Left ventricle myocardium superior (tissue), 1 donor: ENCODE measurements at regions not wholly inside any gene's neighbourhood (a gene's known extent, or its start where the extent isn't known, plus 50 kb on each side); places are given as distances from the start of the nearest gene placed in this dataset.

ENCODE experiments used
- ATAC-seq: fragments of 200-7000 bp; cut with Tn5 transposase; one replicate; pipeline ENCODE4 v1.9.1; 2020; ENCODE audit warnings: mild to moderate bottlenecking, moderate library complexity
- DNase-seq: peaks from one replicate; pipeline ENCODE4 v3.0.0-alpha.2; 2020
- intact Hi-C: fragments of 100-400 bp; cut with micrococcal nuclease; formaldehyde crosslinking; loops from one replicate; pipeline ENCODE4 v1.11.0; 2022
- donor health status: DM: no; HTN: yes; CAD: no; lungs with severe emphysema.

DNA sequence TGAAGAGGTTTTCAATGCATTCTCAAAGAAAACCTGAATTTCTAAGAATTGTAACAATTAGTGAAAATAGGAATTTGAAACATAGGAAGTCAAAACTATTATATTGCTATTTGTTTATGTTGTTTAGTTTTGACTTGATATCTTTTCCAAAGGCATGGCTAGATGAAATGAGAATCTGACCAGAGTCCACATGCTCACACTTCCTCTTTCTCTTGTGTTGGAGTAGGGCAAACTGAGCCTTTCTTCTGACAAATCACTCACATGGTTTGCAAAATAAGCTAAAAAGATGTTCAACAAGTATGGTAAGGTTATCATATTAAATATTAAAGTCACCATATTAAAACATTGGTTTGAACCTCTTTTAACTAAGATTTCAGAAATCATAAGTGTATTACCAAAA is 512.6 kb downstream of the ISL1 start:
- no peak for ATAC-seq
- DNase-seq = no peak
- intact Hi-C loops = no loop called here

DNA sequence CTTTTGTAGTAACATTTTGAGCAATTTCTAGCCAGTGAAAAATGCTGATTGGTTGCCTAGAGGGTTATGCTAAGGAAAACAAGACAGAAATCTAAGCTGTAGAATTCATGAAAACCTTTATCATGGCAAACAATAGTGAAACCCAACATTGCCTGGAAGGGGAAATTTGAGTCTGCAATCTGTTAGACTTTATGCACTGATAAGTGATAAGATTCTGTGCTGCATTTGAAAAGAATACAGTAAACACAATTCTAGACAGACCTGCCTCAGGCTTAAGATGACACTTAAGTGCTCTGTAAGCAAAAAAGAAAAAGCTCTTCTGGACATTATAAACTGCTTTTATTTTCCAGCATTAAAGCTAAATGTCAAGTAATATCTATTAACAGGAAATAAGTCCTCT is 519.3 kb downstream of the ISL1 start:
- ATAC-seq (no peak), DNase-seq (no peak)
- intact Hi-C loops = no loop called here

DNA sequence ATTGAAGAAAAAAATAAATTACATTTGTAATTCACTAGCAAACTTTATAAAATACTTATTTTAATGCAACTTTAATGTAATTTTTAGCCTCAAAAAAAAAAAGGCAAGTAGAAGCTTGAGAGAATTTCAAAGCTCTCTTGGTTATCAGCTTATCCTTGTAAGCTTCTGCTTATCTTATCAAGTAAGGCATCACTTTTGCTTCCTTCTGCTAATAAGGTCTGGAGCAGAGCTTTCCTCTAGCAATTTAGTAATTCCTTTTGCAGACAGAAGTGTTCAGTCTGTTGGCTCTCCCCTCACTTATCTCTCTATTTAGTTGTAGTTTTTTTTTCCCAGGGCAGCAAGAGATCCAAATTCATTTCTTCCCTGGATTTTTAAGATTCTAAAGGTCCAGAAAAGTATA is 525.0 kb downstream of the ISL1 start:
- ATAC-seq (no peak), DNase-seq (no peak)
- intact Hi-C loops = no loop called here

DNA sequence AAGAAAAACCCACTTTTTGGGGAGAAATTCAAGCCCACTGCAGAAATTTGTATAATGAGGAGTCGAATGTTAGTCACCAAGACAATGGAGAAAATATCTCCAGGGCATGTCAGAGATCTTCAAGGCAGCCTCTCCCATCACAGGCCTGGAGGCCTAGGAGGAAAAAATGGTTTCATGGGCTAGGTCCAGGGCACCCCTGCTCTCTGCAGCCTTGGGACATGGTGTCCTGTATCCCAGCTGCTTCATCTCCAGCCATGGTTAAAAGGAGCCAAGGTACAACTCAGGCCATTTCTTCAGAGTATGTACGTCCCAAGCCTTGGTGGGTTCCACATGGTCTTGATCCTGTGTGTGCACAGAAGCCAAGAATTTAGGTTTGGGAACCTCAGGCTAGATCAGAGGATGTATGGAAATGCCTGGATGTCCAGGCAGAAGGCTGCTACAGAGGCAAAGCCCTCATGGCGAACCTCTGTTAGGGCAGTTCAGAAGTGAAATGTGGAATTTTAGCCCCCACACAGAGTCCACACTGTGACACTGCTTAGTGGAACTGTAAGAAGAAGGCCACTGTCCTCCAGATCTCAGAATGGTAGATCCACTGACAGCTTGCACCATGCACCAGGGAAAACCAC is 561.4 kb downstream of the ISL1 start:
- intact Hi-C loops = no loop called here
- DNase-seq (no peak), ATAC-seq (no peak)

DNA sequence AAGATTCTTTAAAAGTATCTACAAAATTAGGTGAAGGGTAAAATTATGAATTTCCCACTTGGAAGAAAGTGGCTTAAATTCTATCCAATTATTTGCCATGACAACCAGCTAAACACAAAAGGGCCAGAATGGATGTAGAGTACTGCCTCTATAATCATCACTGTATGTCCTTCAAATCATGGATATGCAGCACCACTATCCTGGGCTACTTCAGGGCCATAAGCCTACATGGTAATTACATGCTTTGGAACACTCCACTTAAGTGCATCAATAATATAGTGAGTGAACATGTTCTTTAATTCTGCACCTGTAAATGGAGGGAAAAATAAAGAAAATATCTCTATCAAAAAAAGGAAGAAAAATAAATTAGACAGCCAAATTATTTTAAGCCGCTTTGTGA is 575.2 kb downstream of the ISL1 start:
- DNase-seq = no peak
- no peak for ATAC-seq
- intact Hi-C loops = no loop called here

DNA sequence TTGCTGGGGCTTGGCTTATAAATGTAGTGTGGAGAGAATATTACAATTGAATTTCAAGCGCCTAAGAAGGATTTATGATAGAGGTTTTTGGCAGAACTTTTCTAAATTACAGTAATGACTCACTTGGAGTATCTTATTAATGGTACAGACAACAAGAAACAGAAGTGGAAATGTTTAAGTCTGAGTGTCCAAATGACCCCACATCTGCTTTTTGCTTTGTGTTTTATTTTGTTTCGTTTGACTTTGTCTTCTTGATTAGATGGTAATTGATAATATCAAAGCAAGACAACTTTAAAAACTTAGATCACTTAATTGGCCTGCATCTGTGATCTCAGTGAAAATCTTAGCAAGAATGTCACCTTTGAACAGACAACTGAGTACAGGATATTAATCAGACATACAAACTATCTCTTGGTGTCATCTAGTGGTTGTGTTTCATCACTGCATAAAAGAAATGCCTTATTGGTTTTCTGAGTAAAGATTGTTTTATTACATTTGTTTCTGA is 577.4 kb downstream of the ISL1 start:
- ATAC-seq (no peak), DNase-seq (no peak)
- intact Hi-C loops = no loop called here

DNA sequence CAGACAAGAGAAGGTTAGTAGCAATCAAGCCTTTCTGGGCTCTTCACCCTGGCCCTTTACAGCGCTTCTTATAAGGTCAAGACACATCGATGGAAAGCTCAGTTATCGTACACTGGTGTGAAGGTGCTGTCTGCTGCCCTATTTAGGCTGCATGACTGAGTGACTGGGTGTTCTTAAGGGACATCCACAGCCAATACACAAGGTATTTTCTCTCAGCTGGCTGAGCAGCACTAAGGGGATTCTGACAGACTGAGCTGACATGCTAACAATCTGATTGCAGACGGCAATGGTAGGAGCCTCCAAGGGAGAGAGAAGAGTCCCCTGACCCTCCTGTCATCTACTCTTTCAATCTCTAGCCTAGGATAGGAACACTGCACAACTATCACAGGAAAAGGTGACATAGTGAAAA is 577.9 kb downstream of the ISL1 start:
- ATAC-seq (no peak), DNase-seq (no peak)
- intact Hi-C loops = no loop called here

DNA sequence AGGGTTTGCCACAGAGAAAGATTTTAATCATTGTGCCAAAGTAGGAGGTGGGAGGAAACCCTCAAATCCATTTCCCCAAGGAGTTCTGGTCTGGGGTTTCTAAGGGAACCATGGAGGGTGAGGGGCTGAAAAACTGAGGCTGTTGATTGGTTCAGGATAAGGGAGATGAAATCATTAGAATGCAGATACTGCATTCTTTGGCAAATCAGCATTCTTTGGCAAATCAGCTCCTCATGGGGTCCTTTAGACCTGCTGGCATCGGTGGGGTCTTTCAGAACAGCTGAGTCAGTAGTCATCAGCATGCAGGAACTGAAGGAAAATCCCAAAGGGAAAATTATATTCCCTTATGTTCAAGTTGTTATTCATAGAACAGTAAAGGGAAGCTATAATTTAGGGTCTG is 585.5 kb downstream of the ISL1 start:
- DNase-seq = no peak
- ATAC-seq = no peak
- intact Hi-C loops = no loop called here

DNA sequence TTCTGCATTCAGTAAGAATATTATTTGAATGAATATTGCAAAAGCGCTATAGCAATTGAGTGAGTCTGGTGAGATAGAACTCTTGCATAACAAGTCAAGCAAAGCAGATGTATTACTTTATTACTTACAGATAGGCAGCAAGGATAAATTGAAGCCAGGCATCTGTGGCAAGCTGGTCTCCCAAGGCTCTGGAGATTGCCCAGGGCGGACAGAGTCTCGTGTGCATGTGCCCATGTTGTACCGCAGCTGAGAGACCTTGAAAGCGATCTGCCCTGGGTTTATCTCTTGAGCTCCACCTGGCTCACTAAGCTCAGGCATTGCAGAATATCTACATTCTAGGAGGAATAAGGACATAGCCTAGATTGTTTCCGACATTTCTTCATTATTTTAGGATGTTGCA is 591.6 kb downstream of the ISL1 start:
- ATAC-seq = no peak
- DNase-seq = no peak
- intact Hi-C loops = no loop called here

DNA sequence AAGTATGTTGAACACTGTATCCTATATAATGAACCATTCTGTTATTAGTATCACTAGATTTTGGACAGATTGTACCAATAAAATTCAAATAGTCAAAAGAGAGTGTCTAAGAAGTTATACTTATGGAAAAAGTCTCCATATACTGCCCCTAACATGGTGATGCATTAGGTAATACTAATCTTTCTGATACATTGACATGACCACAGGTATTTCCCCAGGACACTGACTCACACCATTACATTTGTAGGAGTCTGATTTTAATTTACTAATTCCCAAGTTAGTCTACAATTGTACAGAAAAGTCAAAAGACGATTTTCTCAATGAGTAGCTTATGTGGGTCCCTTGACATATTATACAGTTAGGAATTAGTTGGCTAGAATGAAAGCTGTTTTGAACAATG is 593.8 kb downstream of the ISL1 start:
- intact Hi-C loops = no loop called here
- ATAC-seq = no peak
- no peak for DNase-seq

DNA sequence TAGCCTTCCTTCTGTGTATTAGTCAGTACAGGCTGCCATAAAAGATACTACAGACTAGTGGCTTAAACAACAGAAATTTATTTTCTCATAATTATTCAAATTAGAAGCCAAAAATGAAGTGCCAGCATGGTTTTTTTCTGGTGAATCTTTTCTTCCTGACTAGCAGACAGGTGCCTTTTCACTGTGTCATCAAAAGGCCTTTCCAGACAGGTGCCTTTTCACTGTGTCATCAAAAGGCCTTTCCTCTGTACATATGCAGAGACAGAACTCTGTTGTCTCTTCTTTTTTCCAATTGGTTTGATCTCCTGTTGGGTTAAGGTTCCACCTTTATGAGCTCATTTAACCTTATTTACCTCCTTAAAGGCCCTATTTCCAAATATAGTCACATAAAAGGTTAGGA is 599.9 kb downstream of the ISL1 start:
- ATAC-seq (no peak), DNase-seq (no peak)
- intact Hi-C loops = no loop called here

DNA sequence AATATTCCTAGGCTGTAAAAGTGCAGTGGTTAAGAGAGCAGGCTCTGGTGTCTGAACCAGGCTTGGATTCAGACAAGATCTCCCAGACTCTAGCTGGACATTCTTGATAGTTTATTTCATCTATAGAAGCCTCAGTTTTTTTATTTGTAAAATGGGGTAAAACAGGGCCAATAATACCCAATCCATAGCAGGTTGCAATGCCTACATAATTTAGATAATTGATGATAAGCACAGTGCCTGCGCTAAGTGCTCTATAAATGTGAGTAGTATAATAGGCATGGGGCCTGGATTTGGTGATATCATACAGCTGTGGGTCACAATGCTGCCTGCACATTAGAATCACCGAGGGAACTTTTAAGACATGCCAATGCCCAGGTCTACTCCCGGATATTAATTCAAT is 603.5 kb downstream of the ISL1 start:
- DNase-seq (no peak), ATAC-seq (no peak)
- intact Hi-C loops = no loop called here

DNA sequence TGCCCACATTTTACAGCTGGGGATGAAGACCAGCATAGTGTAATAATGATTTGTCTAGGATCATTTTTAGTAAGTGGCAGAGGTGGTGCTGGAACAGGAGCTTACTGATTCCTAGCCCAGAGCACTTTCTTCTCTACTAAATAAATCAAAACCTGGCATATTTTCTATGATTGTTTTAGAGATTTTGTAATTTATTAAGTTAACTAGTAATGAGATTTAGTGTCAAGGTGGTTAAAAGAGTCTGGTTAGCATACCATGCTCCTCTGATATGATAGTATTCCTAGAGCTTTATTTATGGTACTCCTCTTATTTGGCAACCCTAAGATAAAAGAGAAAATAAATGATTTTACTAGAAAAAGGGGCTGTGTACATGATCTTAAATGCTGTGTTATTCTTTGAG is 604.0 kb downstream of the ISL1 start:
- DNase-seq (no peak), ATAC-seq (no peak)
- intact Hi-C loops = no loop called here

DNA sequence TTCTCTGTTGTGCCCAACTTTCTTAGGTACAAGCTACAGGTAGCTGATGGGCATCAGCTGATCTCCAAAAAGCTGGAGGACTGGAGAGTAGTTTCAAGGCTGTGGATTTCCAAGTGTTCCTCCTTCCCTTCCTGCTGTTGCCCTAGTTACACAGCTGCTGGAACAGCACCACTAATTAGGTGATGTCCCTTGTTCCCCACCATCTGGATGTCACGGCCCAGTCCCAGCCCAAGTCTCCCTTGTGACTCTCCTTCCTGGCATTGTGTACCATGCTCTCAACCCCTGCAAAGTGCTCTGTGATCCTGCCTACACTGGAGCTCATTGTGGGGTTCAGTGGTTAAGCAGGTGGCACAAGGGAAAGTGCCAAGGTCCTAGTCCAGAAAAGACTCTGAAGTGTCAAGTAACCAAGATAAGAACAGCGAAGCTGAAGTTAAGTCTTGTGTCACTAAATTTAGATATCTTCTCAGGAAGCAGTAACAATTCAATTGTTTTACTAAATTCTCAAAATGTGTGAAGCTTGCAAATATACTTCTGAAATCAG is 604.5 kb downstream of the ISL1 start:
- intact Hi-C loops = no loop called here
- DNase-seq (no peak), ATAC-seq (no peak)

DNA sequence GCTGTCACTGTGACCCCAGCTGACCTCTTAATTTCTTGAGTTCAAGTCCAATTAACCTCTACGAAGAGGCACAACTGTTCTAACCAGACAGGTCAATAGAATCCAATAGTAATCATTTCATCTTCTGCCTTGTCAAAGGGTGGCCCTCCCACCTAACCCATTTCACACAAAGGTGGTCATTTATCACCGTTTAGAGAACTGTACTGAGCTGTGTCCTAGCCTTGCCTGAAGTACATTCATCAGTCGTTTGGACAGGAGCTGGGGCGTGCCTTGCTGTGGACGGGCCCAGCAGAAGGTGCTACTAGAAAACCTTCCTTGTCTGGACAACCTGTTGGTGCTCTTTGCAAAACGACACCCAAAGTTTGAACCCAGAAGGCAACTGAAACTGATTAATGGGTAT is 605.4 kb downstream of the ISL1 start:
- no peak for ATAC-seq
- intact Hi-C loops = no loop called here
- no peak for DNase-seq

DNA sequence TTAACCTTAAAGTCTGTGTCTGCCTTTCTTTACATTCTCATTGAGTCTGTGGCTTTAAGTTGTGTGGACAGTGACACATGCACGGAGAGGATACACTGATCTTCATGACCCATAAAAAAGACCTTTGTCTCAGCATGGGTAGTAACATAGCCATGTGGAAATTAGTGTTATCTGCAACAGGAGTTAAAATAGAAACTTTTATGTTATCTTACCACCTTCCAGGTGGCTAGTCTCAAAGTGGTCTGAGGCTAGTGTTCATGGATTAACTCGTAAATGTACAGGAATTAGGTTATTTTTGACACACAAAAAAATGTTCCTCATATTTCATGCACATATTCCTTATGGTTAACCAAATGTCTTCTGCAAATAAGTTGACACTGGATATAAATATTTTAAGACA is 607.0 kb downstream of the ISL1 start:
- intact Hi-C loops = no loop called here
- no peak for DNase-seq
- no peak for ATAC-seq

DNA sequence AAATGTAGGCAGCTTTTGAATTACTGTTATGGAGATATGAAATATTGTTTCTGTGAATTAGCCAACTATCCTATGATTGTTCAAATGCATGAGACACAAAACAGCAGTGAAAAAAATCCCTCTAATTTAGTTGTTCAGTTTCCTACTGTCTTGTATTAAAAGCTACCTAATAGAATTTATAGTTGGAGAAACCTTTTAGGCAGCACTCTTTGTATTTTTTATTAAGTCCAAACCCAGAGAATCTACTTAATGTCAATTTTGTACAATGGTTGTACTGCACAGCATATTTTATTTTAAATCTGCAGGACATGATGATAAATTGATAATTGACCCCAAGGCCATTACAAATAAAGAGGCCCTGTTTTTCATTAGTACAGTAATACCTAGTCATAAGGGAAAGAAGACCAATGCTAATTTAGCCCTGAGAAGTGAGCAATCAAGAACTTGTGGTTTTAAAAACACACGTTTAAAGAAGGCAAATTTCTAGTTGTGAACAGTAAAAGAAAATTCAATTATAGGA is 607.5 kb downstream of the ISL1 start:
- ATAC-seq (no peak), DNase-seq (no peak)
- intact Hi-C loops = no loop called here

DNA sequence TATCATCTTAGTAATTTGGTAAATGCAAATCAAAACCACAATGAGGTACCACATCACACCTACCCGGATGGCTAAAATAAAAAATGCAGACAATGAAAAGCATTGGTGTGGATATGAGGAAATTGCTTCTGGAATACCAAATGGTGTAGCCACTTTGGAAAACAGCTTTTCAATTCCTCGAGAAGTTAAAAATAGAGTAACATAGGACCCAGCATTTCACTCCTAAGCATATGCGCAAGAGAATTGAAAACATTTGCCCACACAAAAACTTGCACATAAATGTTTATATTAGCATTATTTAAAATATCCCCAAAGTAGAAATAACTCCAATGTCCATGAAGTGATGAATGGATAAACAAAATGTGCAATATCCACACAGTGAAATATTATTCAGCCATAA is 608.7 kb downstream of the ISL1 start:
- ATAC-seq = no peak
- no peak for DNase-seq
- intact Hi-C loops = no loop called here

DNA sequence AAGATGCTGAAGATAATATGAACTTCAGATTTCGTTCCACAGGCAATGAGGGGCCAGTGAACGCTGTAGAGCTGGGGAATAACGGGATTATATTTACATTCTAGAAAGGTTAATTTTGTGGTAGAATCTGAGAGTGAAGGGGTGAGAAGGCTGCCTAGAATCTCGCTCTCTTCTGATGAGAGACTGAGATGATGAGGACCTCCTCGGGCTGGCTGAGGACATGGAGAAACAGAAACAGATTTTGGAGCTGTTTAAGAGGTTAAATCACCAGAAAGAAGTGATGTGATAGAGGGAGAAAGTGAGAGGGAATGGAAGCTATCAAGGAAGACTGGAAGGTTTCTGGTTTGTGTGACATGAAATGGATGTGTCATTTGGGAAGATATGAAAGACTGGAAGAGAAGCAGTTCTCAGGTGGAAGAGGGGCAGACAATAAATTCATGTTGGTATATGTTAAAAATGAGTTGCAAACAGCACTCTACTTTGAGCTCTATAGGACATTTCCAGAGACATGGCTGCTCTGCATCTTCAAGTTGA is 612.6 kb downstream of the ISL1 start:
- no peak for DNase-seq
- ATAC-seq = no peak
- intact Hi-C loops = no loop called here

DNA sequence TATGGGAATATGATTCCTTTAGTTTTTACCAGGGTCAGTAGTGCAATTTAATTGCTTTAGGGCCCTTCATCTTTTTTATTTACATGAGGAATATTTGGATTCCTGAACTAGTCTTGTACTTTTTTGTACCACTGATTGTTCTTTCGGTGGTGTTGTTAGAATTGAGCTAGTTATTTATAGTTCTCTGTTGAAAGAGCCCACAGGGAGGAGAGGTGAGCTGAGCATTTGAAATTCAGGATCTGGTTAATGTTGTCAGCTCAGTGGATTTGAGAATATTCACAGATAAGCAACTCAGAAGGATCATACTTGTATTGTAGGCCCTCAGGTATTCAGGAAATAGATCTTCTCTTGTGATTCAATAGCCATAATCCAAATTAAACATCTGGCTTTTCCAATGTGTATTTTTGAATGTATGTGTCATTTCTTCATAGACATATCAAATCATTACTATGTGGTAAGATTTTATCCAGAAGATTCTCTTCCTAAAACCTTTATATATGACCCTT is 613.2 kb downstream of the ISL1 start:
- intact Hi-C loops = no loop called here
- DNase-seq (no peak), ATAC-seq (no peak)

DNA sequence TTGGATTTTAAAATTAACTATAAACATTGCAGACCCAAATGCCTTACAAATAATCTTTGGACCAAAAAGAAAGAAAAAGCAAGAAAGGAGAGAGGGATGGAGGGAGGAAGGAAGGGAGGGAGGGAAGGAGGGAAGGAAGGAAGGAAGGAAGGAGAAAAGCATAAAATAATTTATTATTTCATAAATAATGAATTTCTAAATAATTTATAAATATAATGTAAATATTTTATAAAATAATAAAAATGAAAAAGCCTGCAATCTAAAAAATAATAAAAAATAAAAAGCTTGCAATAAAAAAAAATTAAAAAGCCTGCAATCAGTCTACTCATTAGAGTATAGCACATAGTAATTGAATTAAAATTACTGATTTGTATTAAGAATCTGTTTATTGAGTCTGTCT is 614.3 kb downstream of the ISL1 start:
- no peak for ATAC-seq
- DNase-seq = no peak
- intact Hi-C loops = no loop called here
